Keratinocyte (primary cell): ENCODE measurements at regions not wholly inside any gene's neighbourhood (a gene's known extent, or its start where the extent isn't known, plus 50 kb on each side); places are given as distances from the start of the nearest gene placed in this dataset.
"Not testable (repeated sequence)": the region's sequence is repeated elsewhere in the genome, so short reads cannot be mapped to it uniquely, and the experiment has no call there.

ENCODE experiments used
- DNase-seq: peaks from one replicate; pipeline ENCODE4 v3.0.0-alpha.2; 2011; ENCODE audit warnings: low read depth, missing footprints, low spot score
- FAIRE-seq: peaks from 2 replicates; lab custom pipeline; 2011; peaks lifted over from hg19 to GRCh38; lab: Jason Lieb, UNC
- H2AFZ ChIP-seq: 2 replicates; pipeline ENCODE4 v1.6.0; 2012; ENCODE audit warnings: low read length, control low read depth, inconsistent platforms; ENCODE audit not compliant: control insufficient read depth
- H3K27ac ChIP-seq: 2 replicates; pipeline ENCODE4 v1.5.1; 2011; ENCODE audit warnings: low read length; ENCODE audit not compliant: control insufficient read depth, insufficient read depth
- H3K27me3 ChIP-seq: 3 replicates; pipeline ENCODE4 v1.6.0; 2011; ENCODE audit warnings: low read length; ENCODE audit not compliant: control insufficient read depth, insufficient read depth; ENCODE audit errors: extremely low read depth
- H3K36me3 ChIP-seq, 2 experiments: 2 replicates in 1 of 2; 3 replicates in 1 of 2; pipeline ENCODE4 v1.5.1; 2011; ENCODE audit warnings: low read length in 2 of 2, mild to moderate bottlenecking in 1 of 2; ENCODE audit not compliant: control insufficient read depth in 2 of 2, insufficient read depth in 2 of 2; ENCODE audit errors: extremely low read depth in 1 of 2
- H3K4me1 ChIP-seq: 3 replicates; pipeline ENCODE4 v1.5.1; 2011; ENCODE audit warnings: low read length; ENCODE audit not compliant: control insufficient read depth, insufficient read depth; ENCODE audit errors: extremely low read depth
- H3K4me2 ChIP-seq: 3 replicates; pipeline ENCODE4 v1.6.0; 2011; ENCODE audit warnings: low read depth, low read length; ENCODE audit not compliant: control insufficient read depth, insufficient read depth; ENCODE audit errors: extremely low read depth
- H3K4me3 ChIP-seq, 3 experiments: fragments of 200-600 bp in 1 of 3; sonication (generic) in 1 of 3; 2 replicates in 2 of 3; 3 replicates in 1 of 3; pipeline ENCODE4 v1.5.1; 2011 to 2016; ENCODE audit warnings: low read length in 3 of 3, mild to moderate bottlenecking in 3 of 3, control low read depth in 2 of 3, inconsistent platforms in 1 of 3, low read depth in 1 of 3, mixed read lengths in 1 of 3, mixed run types in 1 of 3, moderate library complexity in 1 of 3; ENCODE audit not compliant: control insufficient read depth in 2 of 3, insufficient read depth in 2 of 3; ENCODE audit errors: extremely low read depth in 1 of 3
- H3K79me2 ChIP-seq: 2 replicates; pipeline ENCODE4 v1.6.0; 2012; ENCODE audit warnings: low read length; ENCODE audit not compliant: control insufficient read depth, insufficient read depth
- H3K9ac ChIP-seq: 3 replicates; pipeline ENCODE4 v1.6.0; 2011; ENCODE audit warnings: low read length; ENCODE audit not compliant: control insufficient read depth, insufficient read depth; ENCODE audit errors: extremely low read depth
- H3K9me1 ChIP-seq: 3 replicates; pipeline ENCODE4 v1.6.0; 2011; ENCODE audit warnings: low read length; ENCODE audit not compliant: control insufficient read depth, insufficient read depth; ENCODE audit errors: extremely low read depth
- H3K9me3 ChIP-seq: 2 replicates; pipeline ENCODE4 v1.5.1; 2012; ENCODE audit warnings: low read depth, low read length; ENCODE audit not compliant: control insufficient read depth
- H4K20me1 ChIP-seq: 3 replicates; pipeline ENCODE4 v1.6.0; 2011; ENCODE audit warnings: low read length; ENCODE audit not compliant: control insufficient read depth, insufficient read depth; ENCODE audit errors: extremely low read depth
- dilution Hi-C: fragments of 300-500 bp; cut with MboI; formaldehyde crosslinking; loops from one replicate; pipeline ENCODE4 v1.7.0; 2020; ENCODE audit warnings: low sequenced_read_pairs; ENCODE audit not compliant: extremely low pct_ligation_motif_present

- H3K79me2 ChIP-seq, H3K4me3 ChIP-seq, H3K9me1 ChIP-seq, H4K20me1 ChIP-seq, H3K27ac ChIP-seq, H3K9me3 ChIP-seq, H3K27me3 ChIP-seq, dilution Hi-C loops, H3K4me1 ChIP-seq, FAIRE-seq, H3K36me3 ChIP-seq, H2AFZ ChIP-seq, H3K4me2 ChIP-seq, H3K9ac ChIP-seq, DNase-seq: not testable (repeated sequence)
These were observed 812.4 kb downstream of the TMEM121 start for GRCh38 chr14:106338775-106339174.

- DNase-seq: not testable (repeated sequence)
These were observed 814.3 kb downstream of the TMEM121 start for GRCh38 chr14:106340658-106341057.

GRCh38 chr14:106341161-106341560 lies 814.8 kb downstream of the TMEM121 start:
- H3K4me2 ChIP-seq, H3K9ac ChIP-seq, H4K20me1 ChIP-seq, H3K4me3 ChIP-seq, H3K36me3 ChIP-seq, H3K27me3 ChIP-seq, DNase-seq, H2AFZ ChIP-seq, H3K9me3 ChIP-seq, H3K79me2 ChIP-seq, H3K9me1 ChIP-seq, H3K27ac ChIP-seq, H3K4me1 ChIP-seq, FAIRE-seq, dilution Hi-C loops: not testable (repeated sequence)

More at GRCh38 chr14:106340658-106341057, 814.3 kb downstream of the TMEM121 start:
- H3K4me1 ChIP-seq, H3K79me2 ChIP-seq, FAIRE-seq, H2AFZ ChIP-seq, dilution Hi-C loops, H3K4me2 ChIP-seq, H3K4me3 ChIP-seq, H3K36me3 ChIP-seq, H3K9me3 ChIP-seq, H3K27me3 ChIP-seq, H3K9me1 ChIP-seq, H4K20me1 ChIP-seq, H3K27ac ChIP-seq, H3K9ac ChIP-seq: not testable (repeated sequence)
